ENCODE measurements at regions not wholly inside any gene's neighbourhood (a gene's known extent, or its start where the extent isn't known, plus 50 kb on each side); places are given as distances from the start of the nearest gene placed in this dataset.

GRCh38 chr12:4117386-4118016, 156.1 kb upstream of the CCND2 start:
- TF ChIP-seq CTCF (conservative IDR thresholded peaks at IDR 0.05 in 1 of 2, IDR thresholded peaks at IDR 0.05 in 1 of 2; ENCODE audit: extremely low read depth in 1 of 2, insufficient read depth in 1 of 2, low read depth in 1 of 2, low read length in 2 of 2) = no peak
- no peak for TF ChIP-seq EZH2 (IDR thresholded peaks at IDR 0.05; ENCODE audit: borderline replicate concordance, low read length)
